ENCODE measurements at regions not wholly inside any gene's neighbourhood (a gene's known extent, or its start where the extent isn't known, plus 50 kb on each side); places are given as distances from the start of the nearest gene placed in this dataset.
"Not testable (repeated sequence)": the region's sequence is repeated elsewhere in the genome, so short reads cannot be mapped to it uniquely, and the experiment has no call there.

GRCh38 chr4:81621490-81621889 is 149.8 kb upstream of the RASGEF1B start:
- DNase-seq = no peak

- DNase-seq = no peak
Measured at GRCh38 chr4:81620442-81620841, 148.7 kb upstream of the RASGEF1B start.

- no peak for DNase-seq
Measured at GRCh38 chr4:81617545-81617944, 145.8 kb upstream of the RASGEF1B start.

GRCh38 chr4:81611221-81611620 is 139.5 kb upstream of the RASGEF1B start:
- DNase-seq = no peak

GRCh38 chr4:81609844-81610243 is 138.1 kb upstream of the RASGEF1B start:
- no peak for DNase-seq

- DNase-seq = no peak
Measured at GRCh38 chr4:81607950-81608349, 136.2 kb upstream of the RASGEF1B start.

- DNase-seq = no peak
Measured at GRCh38 chr4:81606801-81607501, 135.2 kb upstream of the RASGEF1B start.

GRCh38 chr4:81606166-81606565 is 134.5 kb upstream of the RASGEF1B start:
- no peak for DNase-seq

- DNase-seq = no peak
Measured at GRCh38 chr4:81605271-81605670, 133.6 kb upstream of the RASGEF1B start.

- DNase-seq = no peak
Measured at GRCh38 chr4:81604683-81605218, 133.0 kb upstream of the RASGEF1B start.

- DNase-seq = no peak
Measured at GRCh38 chr4:81602854-81603253, 131.1 kb upstream of the RASGEF1B start.

- no peak for DNase-seq
Measured at GRCh38 chr4:81601358-81601694, 129.6 kb upstream of the RASGEF1B start.

GRCh38 chr4:81600520-81601357 is 129.0 kb upstream of the RASGEF1B start:
- no peak for DNase-seq

GRCh38 chr4:81599742-81600380 is 128.2 kb upstream of the RASGEF1B start:
- no peak for DNase-seq

- DNase-seq = no peak
Measured at GRCh38 chr4:81595798-81596610, 124.3 kb upstream of the RASGEF1B start.

- no peak for DNase-seq
Measured at GRCh38 chr4:81595287-81595686, 123.6 kb upstream of the RASGEF1B start.

GRCh38 chr4:81594490-81595159 is 122.9 kb upstream of the RASGEF1B start:
- DNase-seq = no peak

GRCh38 chr4:81592701-81593100 is 121.0 kb upstream of the RASGEF1B start:
- no peak for DNase-seq

GRCh38 chr4:81590596-81590995 is 118.9 kb upstream of the RASGEF1B start:
- DNase-seq = no peak

GRCh38 chr4:81589262-81589661 is 117.6 kb upstream of the RASGEF1B start:
- DNase-seq = no peak

- DNase-seq = no peak
Measured at GRCh38 chr4:81586706-81587105, 115.0 kb upstream of the RASGEF1B start.

- not testable (repeated sequence) for DNase-seq
Measured at GRCh38 chr4:81580994-81581374, 109.3 kb upstream of the RASGEF1B start.
